ENCODE measurements at regions not wholly inside any gene's neighbourhood (a gene's known extent, or its start where the extent isn't known, plus 50 kb on each side); places are given as distances from the start of the nearest gene placed in this dataset.

DNA sequence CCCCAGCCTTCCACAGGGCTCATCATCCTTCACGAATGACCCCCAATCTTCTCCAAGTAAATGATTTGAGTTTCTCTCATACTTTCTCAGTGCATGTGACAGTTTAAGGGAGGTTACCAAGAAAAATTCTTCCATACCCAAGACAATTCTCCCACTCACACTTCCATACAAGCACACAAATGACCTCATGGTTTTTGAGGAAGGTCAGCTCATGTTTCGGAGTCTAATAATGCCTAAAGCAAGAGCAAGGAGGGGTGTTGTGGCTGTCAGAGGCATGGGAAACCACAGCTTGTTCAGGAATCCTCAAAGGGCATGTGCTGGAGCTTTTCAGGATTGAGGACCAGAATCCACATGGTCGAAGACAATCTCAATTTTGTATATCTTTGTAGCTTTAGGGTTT lies 279.0 kb downstream of the MAFB start:
- TF ChIP-seq POLR2AphosphoS5 (IDR thresholded peaks at IDR 0.05; ENCODE audit: insufficient read depth in 1 of 2, low read depth in 1 of 2) (no peak), CTCF (IDR thresholded peaks at IDR 0.05) (no peak), POLR2A (IDR thresholded peaks at IDR 0.05) (no peak)
